Fibroblast of skin of scalp (primary cell): ENCODE measurements at regions not wholly inside any gene's neighbourhood (a gene's known extent, or its start where the extent isn't known, plus 50 kb on each side); places are given as distances from the start of the nearest gene placed in this dataset.

Experiments used
- DNase-seq: peaks from one replicate; pipeline ENCODE4 v3.0.0-alpha.2; 2013

GRCh38 chr2:120681181-120681580 is 54.5 kb upstream of the GLI2 start:
- no peak for DNase-seq

- no peak for DNase-seq
These were observed 53.9 kb upstream of the GLI2 start for GRCh38 chr2:120681696-120682288.

GRCh38 chr2:120682654-120683053 is 53.0 kb upstream of the GLI2 start:
- no peak for DNase-seq

GRCh38 chr2:120683081-120683480 is 52.6 kb upstream of the GLI2 start:
- DNase-seq: no peak

- DNase-seq: no peak
These were observed 52.0 kb upstream of the GLI2 start for GRCh38 chr2:120683701-120684100.

- DNase-seq: peak; percentile 68
These were observed 51.2 kb upstream of the GLI2 start for GRCh38 chr2:120684289-120685065.

GRCh38 chr2:120685066-120685973 is 50.3 kb upstream of the GLI2 start:
- no peak for DNase-seq
